Vagina (tissue), 2 donors: ENCODE measurements at regions not wholly inside any gene's neighbourhood (a gene's known extent, or its start where the extent isn't known, plus 50 kb on each side); places are given as distances from the start of the nearest gene placed in this dataset.

Experiments
- POLR2A ChIP-seq, 2 donors: fragments of 450-650 bp; IDR thresholded peaks; one replicate each; pipeline ENCODE4 v1.6.1; 2017; ENCODE audit warnings: antibody characterized with exemption in 2 of 2, mild to moderate bottlenecking in 2 of 2, moderate library complexity in 2 of 2
- POLR2AphosphoS5 ChIP-seq, 2 donors: sonication (generic); formaldehyde crosslinking; IDR thresholded peaks; one replicate each; pipeline ENCODE4 v1.9.0; 2017; ENCODE audit warnings: antibody characterized with exemption in 2 of 2, mild to moderate bottlenecking in 2 of 2, low read depth in 1 of 2; ENCODE audit not compliant: insufficient read depth in 1 of 2

GRCh38 chr6:2611092-2611491, 139.6 kb downstream of the MYLK4 start:
- TF ChIP-seq POLR2A (IDR thresholded peaks at IDR 0.05), result no peak
- TF ChIP-seq POLR2AphosphoS5 (IDR thresholded peaks at IDR 0.05; ENCODE audit: insufficient read depth in 1 of 2, low read depth in 1 of 2), result no peak
